Trophoblast cell (in vitro differentiated cells and primary cell): ENCODE measurements at regions not wholly inside any gene's neighbourhood (a gene's known extent, or its start where the extent isn't known, plus 50 kb on each side); places are given as distances from the start of the nearest gene placed in this dataset.
"Not testable (repeated sequence)": the region's sequence is repeated elsewhere in the genome, so short reads cannot be mapped to it uniquely, and the experiment has no call there.

Experiments
- DNase-seq, 2 donors: peaks; one replicate each; pipeline ENCODE4 v3.0.0-alpha.2; 2016
- H2AFZ ChIP-seq: 2 replicates; pipeline ENCODE4 v1.6.1; 2013; ENCODE audit warnings: low read length, moderate library complexity, mild to moderate bottlenecking; ENCODE audit not compliant: insufficient read depth, poor library complexity
- H2AK5ac ChIP-seq: 2 replicates; pipeline ENCODE4 v1.6.1; 2013; ENCODE audit warnings: mild to moderate bottlenecking, low read length
- H2BK120ac ChIP-seq: 2 replicates; pipeline ENCODE4 v1.6.1; 2013; ENCODE audit warnings: low read length, mild to moderate bottlenecking, moderate library complexity; ENCODE audit not compliant: insufficient read depth, poor library complexity
- H2BK12ac ChIP-seq: 2 replicates; pipeline ENCODE4 v1.6.1; 2013; ENCODE audit warnings: mild to moderate bottlenecking, low read length, moderate library complexity
- H2BK5ac ChIP-seq: 2 replicates; pipeline ENCODE4 v1.6.1; 2013; ENCODE audit warnings: low read length, low read depth, moderate library complexity, mild to moderate bottlenecking; ENCODE audit not compliant: poor library complexity
- H3K14ac ChIP-seq: 2 replicates; pipeline ENCODE4 v1.6.1; 2013; ENCODE audit warnings: mild to moderate bottlenecking, low read length
- H3K18ac ChIP-seq: 2 replicates; pipeline ENCODE4 v1.6.1; 2013; ENCODE audit warnings: mild to moderate bottlenecking, low read length
- H3K23ac ChIP-seq: 2 replicates; pipeline ENCODE4 v1.6.1; 2013; ENCODE audit warnings: low read length
- H3K27ac ChIP-seq: 2 replicates; pipeline ENCODE4 v1.5.1; 2013; ENCODE audit warnings: low read depth, mild to moderate bottlenecking, inconsistent platforms, low read length, moderate library complexity
- H3K27me3 ChIP-seq: 2 replicates; pipeline ENCODE4 v1.6.1; 2013; ENCODE audit warnings: inconsistent platforms, mild to moderate bottlenecking, low read length, moderate library complexity; ENCODE audit not compliant: insufficient read depth
- H3K36me3 ChIP-seq, 2 experiments: 1 replicate in 1 of 2; 2 replicates in 1 of 2; pipeline ENCODE4 v1.6.1; 2013; ENCODE audit warnings: low read length in 2 of 2, mild to moderate bottlenecking in 2 of 2, moderate library complexity in 1 of 2; ENCODE audit not compliant: insufficient read depth in 2 of 2, control insufficient read depth in 1 of 2
- H3K4ac ChIP-seq: 2 replicates; pipeline ENCODE4 v1.6.1; 2013; ENCODE audit warnings: low read depth, mild to moderate bottlenecking, low read length, moderate library complexity
- H3K4me1 ChIP-seq, 2 experiments: 1 replicate in 1 of 2; 2 replicates in 1 of 2; pipeline ENCODE4 v1.6.1; 2013; ENCODE audit warnings: low read length in 2 of 2, mild to moderate bottlenecking in 2 of 2, moderate library complexity in 1 of 2; ENCODE audit not compliant: insufficient read depth in 2 of 2, control insufficient read depth in 1 of 2
- H3K4me2 ChIP-seq: 2 replicates; pipeline ENCODE4 v1.6.1; 2013; ENCODE audit warnings: inconsistent platforms, mild to moderate bottlenecking, low read length, moderate library complexity
- H3K4me3 ChIP-seq: 2 replicates; pipeline ENCODE4 v1.5.1; 2013; ENCODE audit warnings: mild to moderate bottlenecking, low read depth, low read length, inconsistent platforms
- H3K79me1 ChIP-seq: one replicate; pipeline ENCODE4 v1.6.1; 2013; ENCODE audit warnings: low read length
- H3K79me2 ChIP-seq: 2 replicates; pipeline ENCODE4 v1.6.1; 2013; ENCODE audit warnings: low read length, mild to moderate bottlenecking; ENCODE audit not compliant: control insufficient read depth, insufficient read depth, poor library complexity
- H3K9ac ChIP-seq: 2 replicates; pipeline ENCODE4 v1.6.1; 2013; ENCODE audit warnings: mild to moderate bottlenecking, low read length
- H3K9me3 ChIP-seq: 2 replicates; pipeline ENCODE4 v1.6.1; 2013; ENCODE audit warnings: low read depth, mild to moderate bottlenecking, control low read depth, inconsistent platforms, low read length; ENCODE audit not compliant: insufficient read depth
- H4K12ac ChIP-seq: 2 replicates; pipeline ENCODE4 v1.6.1; 2013; ENCODE audit warnings: low read depth, mild to moderate bottlenecking, low read length, moderate library complexity
- H4K8ac ChIP-seq: 2 replicates; pipeline ENCODE4 v1.6.1; 2013; ENCODE audit warnings: low read depth, mild to moderate bottlenecking, low read length, moderate library complexity
- H4K91ac ChIP-seq: one replicate; pipeline ENCODE4 v1.6.1; 2013; ENCODE audit warnings: low read depth, mild to moderate bottlenecking, low read length, moderate library complexity
- WGBS: extraction: QIAGEN DNeasy Blood & Tissue Kit; methylation state at CpG from one replicate; pipeline ENCODE4 v1.1.7; 2013; ENCODE audit warnings: missing lambda C conversion rate; ENCODE audit not compliant: insufficient read length, insufficient coverage; ENCODE audit errors: extremely low coverage; 5-methylcytosine and 5-hydroxymethylcytosine counted together

GRCh38 chr9:67605113-67605512 is 253.6 kb upstream of the ANKRD20A1 start:
- not testable (repeated sequence) for H3K23ac ChIP-seq, H3K27me3 ChIP-seq, H3K14ac ChIP-seq, H3K79me2 ChIP-seq, H2BK5ac ChIP-seq, H3K27ac ChIP-seq, H3K4me1 ChIP-seq, H4K12ac ChIP-seq, H2AFZ ChIP-seq, DNase-seq, H4K8ac ChIP-seq, H3K9ac ChIP-seq, H3K36me3 ChIP-seq, H4K91ac ChIP-seq, H2AK5ac ChIP-seq, H2BK12ac ChIP-seq, H3K9me3 ChIP-seq, H3K18ac ChIP-seq, H2BK120ac ChIP-seq, H3K4me3 ChIP-seq, H3K4me2 ChIP-seq, H3K79me1 ChIP-seq, H3K4ac ChIP-seq
- WGBS, result no CpG with 5 or more reads among the region's 9 CpGs

GRCh38 chr9:67603609-67604008 is 255.1 kb upstream of the ANKRD20A1 start:
- H4K8ac ChIP-seq, H3K23ac ChIP-seq: not testable (repeated sequence)

GRCh38 chr9:67592424-67592823 is 266.3 kb upstream of the ANKRD20A1 start:
- not testable (repeated sequence) for H3K4me3 ChIP-seq, H2AFZ ChIP-seq, H2BK5ac ChIP-seq, H3K9ac ChIP-seq, H3K27ac ChIP-seq, H3K79me1 ChIP-seq, H3K4me2 ChIP-seq, H3K79me2 ChIP-seq, H2BK120ac ChIP-seq, H3K4ac ChIP-seq, H3K23ac ChIP-seq, DNase-seq, H2AK5ac ChIP-seq, H3K14ac ChIP-seq, H3K18ac ChIP-seq, H4K12ac ChIP-seq, H4K8ac ChIP-seq, H4K91ac ChIP-seq, H3K36me3 ChIP-seq, H3K27me3 ChIP-seq, H3K4me1 ChIP-seq, H2BK12ac ChIP-seq, H3K9me3 ChIP-seq
- no CpG with 5 or more reads among the region's 8 CpGs for WGBS

More at GRCh38 chr9:67603609-67604008, 255.1 kb upstream of the ANKRD20A1 start:
- H3K79me2 ChIP-seq, H2AK5ac ChIP-seq, H3K36me3 ChIP-seq, H3K14ac ChIP-seq, H2BK5ac ChIP-seq, H3K4ac ChIP-seq, H2BK120ac ChIP-seq, H2BK12ac ChIP-seq, H3K79me1 ChIP-seq, H4K91ac ChIP-seq, H3K4me1 ChIP-seq, H4K12ac ChIP-seq, DNase-seq, H2AFZ ChIP-seq, H3K18ac ChIP-seq, H3K4me2 ChIP-seq, H3K9ac ChIP-seq, H3K27me3 ChIP-seq, H3K27ac ChIP-seq, H3K4me3 ChIP-seq, H3K9me3 ChIP-seq: not testable (repeated sequence)
- WGBS, result no CpG with 5 or more reads among the region's 9 CpGs

- not testable (repeated sequence) for H3K14ac ChIP-seq, H3K4me1 ChIP-seq, H4K91ac ChIP-seq, H2BK12ac ChIP-seq, H3K36me3 ChIP-seq, H2AFZ ChIP-seq, H4K8ac ChIP-seq, H3K18ac ChIP-seq, H3K4me3 ChIP-seq, H3K79me1 ChIP-seq, H3K23ac ChIP-seq, H3K9ac ChIP-seq, H3K27ac ChIP-seq, H2AK5ac ChIP-seq, H2BK120ac ChIP-seq, H3K4me2 ChIP-seq, H4K12ac ChIP-seq, H3K9me3 ChIP-seq, H2BK5ac ChIP-seq, H3K79me2 ChIP-seq, H3K4ac ChIP-seq, H3K27me3 ChIP-seq, DNase-seq
- WGBS, result no CpG with 5 or more reads among the region's 3 CpGs
Observed at GRCh38 chr9:67555874-67556273, 302.9 kb upstream of the ANKRD20A1 start.
